GM18861 (cell line): ENCODE measurements at regions not wholly inside any gene's neighbourhood (a gene's known extent, or its start where the extent isn't known, plus 50 kb on each side); places are given as distances from the start of the nearest gene placed in this dataset.
A peak's percentile ranks its signal among the peaks of the same experiment; 100 is the strongest.
"Not testable (repeated sequence)": the region's sequence is repeated elsewhere in the genome, so short reads cannot be mapped to it uniquely, and the experiment has no call there.

Source experiments
- ATAC-seq: cut with Tn5 transposase; IDR thresholded peaks from one replicate; pipeline ENCODE4 v1.9.1; 2021; ENCODE audit not compliant: unreplicated experiment

DNA sequence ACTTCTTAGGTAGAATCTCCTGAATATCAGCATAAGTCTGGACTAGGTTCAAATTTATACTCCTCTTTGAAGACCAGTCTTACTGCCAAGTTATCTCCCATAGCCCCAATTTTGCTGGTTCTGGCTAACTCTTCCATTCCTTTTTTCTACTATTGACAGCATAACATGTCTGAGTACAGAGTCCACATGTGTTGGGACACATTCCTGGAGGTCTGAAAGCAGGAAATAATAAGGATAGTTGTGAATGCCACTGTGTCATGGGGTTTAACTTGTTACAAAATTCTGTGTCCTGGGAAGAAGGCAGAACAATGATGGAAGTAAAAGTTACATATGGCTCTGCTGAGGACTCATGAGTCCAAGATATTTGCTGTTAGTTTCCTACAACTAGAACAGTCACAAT is 57.4 kb upstream of the ZBTB20 start:
- ATAC-seq: no peak

GRCh38 chr3:115208066-115208750 is 61.1 kb upstream of the ZBTB20 start:
- ATAC-seq: no peak

- no peak for ATAC-seq
Measured at GRCh38 chr3:115211810-115212492, 64.9 kb upstream of the ZBTB20 start.

DNA sequence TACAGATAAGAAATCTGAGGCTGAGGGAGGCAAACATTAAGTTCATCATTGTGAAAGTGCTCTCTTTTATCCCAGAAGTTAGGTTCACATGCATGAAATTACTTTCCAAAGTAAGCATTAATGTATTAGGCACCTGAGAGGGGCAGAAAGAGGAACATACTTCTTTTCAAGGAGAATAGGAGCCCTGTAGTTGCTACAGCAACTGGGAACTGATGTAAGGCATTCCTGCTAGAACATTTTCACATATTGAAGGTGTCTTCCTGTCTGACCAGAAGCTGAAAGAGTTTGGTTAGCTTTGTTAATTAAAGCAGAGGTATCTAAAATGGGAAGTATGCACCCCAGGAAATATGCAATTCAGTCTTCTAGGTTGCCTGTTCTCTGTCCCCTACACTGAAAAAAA is 65.5 kb upstream of the ZBTB20 start:
- no peak for ATAC-seq

DNA sequence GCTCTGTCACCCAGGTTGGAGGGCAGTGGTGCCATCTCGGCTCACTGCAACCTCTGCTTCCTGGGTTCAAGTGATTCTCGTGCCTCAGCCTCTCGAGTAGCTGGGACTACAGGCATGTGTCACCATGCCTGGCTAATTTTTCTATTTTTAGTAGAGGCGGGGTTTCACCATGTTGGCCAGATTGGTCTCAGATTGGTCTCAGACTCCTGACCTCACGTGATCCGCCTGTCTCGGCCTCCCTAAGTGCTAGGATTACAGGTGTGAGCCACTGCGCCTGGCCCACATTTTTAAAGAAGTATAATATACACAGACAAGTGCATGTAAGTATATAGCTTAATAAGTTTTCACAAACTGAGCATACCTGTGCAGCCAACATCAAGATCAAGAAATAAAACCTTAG is 66.0 kb upstream of the ZBTB20 start:
- ATAC-seq: not testable (repeated sequence)

DNA sequence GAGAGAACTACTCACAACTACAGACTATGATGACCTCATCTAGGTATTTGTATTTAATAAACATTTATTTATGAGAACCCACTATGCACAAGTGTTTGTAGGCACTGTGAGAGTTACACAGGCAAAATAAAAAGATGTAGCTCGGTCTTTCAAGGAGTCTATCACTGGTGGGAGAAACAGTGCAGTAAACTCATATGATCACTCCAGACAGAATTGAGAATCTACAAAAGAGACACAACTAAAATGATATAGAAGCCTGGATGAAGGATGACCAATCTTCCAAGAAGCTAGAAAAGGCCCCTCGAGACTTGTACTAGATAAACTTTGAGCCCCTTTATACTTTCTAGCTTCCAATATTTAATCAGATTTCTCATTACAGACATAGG is 70.2 kb upstream of the ZBTB20 start:
- ATAC-seq: no peak

GRCh38 chr3:115217678-115218451 is 70.8 kb upstream of the ZBTB20 start:
- peak; percentile 54 for ATAC-seq

DNA sequence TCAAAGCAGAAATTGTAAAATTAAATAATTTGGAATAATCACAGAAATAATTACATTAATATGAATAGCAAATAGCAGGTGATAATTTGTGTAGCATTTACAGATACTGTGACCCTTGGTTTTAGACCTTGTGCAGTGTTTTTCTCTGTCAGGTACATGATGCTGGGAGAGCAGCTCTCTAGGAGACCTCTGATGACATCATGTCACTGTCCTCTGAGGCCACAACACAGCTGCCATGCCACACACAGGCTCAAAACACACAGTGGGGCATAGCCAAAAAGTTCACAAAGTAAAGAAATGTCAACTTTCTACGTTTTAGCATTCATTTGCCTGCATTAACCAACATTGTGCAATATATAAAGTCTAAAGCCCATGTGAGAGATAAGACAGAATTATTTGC is 71.8 kb upstream of the ZBTB20 start:
- no peak for ATAC-seq

GRCh38 chr3:115224687-115225086 is 77.6 kb upstream of the ZBTB20 start:
- ATAC-seq: no peak

DNA sequence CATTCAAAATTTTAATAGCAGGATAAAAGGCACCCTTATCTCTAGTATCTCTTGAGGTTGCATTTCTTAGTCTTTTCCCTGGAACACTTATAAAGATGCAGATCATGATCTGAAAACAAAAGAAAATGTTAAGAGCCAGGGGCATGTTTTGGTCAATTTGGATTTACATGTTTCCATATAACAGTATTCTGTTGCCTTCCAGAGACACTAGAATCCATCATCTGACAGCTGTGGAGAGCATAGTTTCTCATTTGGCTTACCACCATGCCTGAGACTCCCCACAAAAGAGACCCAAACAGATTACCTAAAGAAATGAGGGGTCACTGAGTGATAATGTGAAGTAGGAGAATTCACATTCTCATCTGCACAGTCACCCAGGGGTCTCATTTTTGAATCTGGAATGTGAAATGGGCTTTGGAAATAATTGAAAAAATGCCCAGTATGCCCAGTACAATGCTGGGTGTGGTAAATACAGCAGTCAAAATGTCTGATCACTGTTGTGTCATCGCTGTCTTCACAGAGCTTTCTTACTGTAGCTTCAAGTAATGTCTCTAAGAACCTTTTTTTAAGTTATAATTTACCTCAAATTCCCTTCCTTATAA is 79.9 kb upstream of the ZBTB20 start:
- ATAC-seq: no peak

- ATAC-seq: no peak
Measured at GRCh38 chr3:115227461-115227860, 80.4 kb upstream of the ZBTB20 start.

DNA sequence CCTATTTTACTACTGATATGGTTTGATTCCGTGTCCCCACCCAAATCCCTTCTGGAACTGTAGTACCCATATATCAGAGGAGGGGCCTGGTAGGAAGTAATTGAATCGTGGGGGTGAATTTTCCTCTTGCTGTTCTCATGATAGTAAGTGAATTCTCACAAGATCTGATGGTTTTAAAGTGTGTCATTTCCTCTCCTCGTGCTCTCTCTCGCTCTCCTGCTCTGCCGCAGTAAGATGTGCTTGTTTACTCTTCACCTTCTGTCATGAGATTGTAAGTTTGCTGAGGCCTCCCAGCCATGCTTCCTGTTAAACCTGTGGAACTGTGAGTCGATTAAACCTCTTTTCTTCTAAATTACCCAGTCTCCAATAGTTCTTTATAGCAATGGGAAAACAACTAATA is 81.2 kb upstream of the ZBTB20 start:
- ATAC-seq: no peak

DNA sequence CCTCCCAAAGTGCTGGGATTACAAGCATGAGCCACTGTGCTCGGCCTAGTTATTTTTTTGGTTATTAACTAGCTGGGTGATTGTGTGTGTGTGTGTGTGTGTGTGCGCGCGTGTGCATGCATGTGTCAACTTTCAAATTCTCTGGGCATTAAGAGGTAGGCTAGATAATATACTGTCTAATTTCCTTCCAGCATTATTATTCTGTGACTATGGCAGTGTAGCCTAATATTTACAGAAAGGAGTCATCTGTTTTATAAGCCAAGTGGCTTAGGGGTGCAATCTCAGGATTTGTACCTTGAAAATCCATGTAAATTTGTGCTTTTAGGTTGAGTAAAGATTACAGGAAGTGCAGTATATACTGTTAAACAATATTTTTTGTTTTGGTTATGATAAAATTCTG is 85.1 kb upstream of the ZBTB20 start:
- no peak for ATAC-seq

GRCh38 chr3:115233021-115233420 is 85.9 kb upstream of the ZBTB20 start:
- ATAC-seq: no peak

GRCh38 chr3:115236496-115236895 is 89.4 kb upstream of the ZBTB20 start:
- ATAC-seq: no peak

GRCh38 chr3:115239717-115240116 is 92.6 kb upstream of the ZBTB20 start:
- ATAC-seq: no peak

- ATAC-seq: no peak
Measured at GRCh38 chr3:115244350-115244749, 97.3 kb upstream of the ZBTB20 start.

DNA sequence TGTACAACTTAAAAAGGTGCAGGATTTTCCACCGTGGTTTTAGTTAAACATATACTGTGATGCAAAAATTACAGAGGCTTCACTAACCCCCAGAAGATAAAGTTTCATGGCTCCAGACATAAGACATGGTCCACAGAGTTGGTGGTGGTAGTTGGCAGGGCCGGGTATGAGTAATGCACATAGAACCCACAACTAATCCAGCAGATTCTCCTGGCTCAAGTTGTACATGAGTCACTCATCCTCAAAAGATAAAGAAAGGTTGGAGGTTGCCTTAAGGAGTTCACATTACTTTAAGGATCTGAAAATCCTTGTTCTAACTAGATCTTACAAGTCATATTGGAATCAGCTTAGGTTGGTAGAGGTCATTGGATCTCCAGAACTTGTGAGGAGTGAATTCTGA is 98.3 kb upstream of the ZBTB20 start:
- no peak for ATAC-seq

- ATAC-seq: no peak
Measured at GRCh38 chr3:115245899-115246298, 98.8 kb upstream of the ZBTB20 start.

GRCh38 chr3:115246461-115247020 is 99.5 kb upstream of the ZBTB20 start:
- ATAC-seq: no peak

- no peak for ATAC-seq
Measured at GRCh38 chr3:115248274-115248673, 101.2 kb upstream of the ZBTB20 start.
